ENCODE measurements at regions not wholly inside any gene's neighbourhood (a gene's known extent, or its start where the extent isn't known, plus 50 kb on each side); places are given as distances from the start of the nearest gene placed in this dataset. TPM values are rescaled to one million over a fixed set of nuclear protein-coding genes. Genes with fewer than 3 reads are reported as not detected.

Small RNA genes lying in the stretch of these regions (small RNA-seq; reads per million reads assigned to genes)
- gene RF00019 = not detected
- not detected for gene RF01992
- not detected for gene RNA5SP106
- gene RNU6-692P = not detected
- gene RNU6-715P = not detected
- not detected for gene RNU7-2P
